Central memory CD4-positive, alpha-beta T cell (primary cell): ENCODE measurements at regions not wholly inside any gene's neighbourhood (a gene's known extent, or its start where the extent isn't known, plus 50 kb on each side); places are given as distances from the start of the nearest gene placed in this dataset.

Experiments used
- DNase-seq: peaks from one replicate; pipeline ENCODE4 v3.0.0; 2022

DNA sequence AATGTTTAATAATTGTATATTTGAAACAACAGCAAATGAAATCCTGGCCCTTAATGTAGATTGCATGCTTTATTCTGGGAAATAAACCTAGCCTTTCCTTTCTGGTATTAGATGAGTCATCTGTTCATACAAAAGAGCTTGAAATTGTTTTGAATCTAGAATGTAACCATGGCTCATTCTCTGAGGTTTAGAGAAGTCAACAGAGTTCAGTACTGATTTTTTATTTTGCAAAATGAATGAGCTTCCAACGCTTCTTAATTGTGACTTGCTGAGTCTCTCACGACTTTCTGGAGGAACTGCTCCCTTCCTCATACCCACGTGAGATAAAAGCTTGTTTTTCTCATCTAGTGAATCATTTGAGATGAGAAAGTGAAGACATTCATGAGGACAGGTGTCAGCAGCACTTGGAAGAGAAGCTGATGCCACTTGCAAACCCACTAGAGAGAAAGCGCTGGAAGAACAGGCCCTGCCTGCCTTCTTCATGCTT is 509.6 kb downstream of the VRK1 start:
- no peak for DNase-seq

- DNase-seq: no peak
Measured at GRCh38 chr14:97311411-97311810, 514.2 kb downstream of the VRK1 start.

DNA sequence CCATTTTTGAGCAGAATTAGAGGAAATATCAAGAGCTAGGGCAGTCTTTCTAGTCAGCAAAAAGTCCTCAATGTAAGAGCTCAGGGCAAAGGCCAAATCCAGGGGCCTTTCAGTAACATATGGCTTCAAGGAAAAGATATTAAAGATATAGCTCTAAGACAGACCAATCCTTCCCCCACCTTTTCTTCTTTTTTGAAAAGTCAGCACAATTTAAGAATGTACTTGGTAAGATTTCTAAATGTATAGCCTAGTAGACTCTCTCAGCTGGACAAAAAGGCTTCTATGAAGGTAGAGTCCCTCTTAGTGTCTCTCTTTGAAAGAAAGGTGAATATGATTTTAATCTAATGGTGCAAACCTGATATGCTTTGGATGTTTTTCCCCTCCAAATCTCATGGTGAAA is 515.7 kb downstream of the VRK1 start:
- no peak for DNase-seq

- no peak for DNase-seq
Measured at GRCh38 chr14:97315790-97316189, 518.6 kb downstream of the VRK1 start.

- DNase-seq: no peak
Measured at GRCh38 chr14:97318380-97318779, 521.2 kb downstream of the VRK1 start.

DNA sequence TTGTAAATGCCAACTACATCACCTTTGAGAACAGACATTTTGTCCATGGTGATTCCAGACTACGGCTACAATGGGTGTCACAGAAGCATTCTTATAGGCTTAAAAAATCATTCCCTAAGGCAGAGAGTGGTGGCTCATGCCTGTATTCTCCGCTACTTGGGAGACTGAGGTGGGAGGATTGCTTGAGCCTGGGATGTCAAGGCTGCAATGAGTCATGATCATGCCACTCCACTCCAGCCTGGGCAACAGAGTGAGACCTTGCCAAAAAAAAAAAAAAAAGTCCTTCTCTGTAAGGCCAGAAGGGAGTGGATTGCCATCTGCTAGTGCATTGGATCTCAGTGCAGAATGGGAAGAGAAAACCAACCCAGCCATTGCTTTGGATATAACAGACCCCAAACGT is 522.5 kb downstream of the VRK1 start:
- no peak for DNase-seq

DNA sequence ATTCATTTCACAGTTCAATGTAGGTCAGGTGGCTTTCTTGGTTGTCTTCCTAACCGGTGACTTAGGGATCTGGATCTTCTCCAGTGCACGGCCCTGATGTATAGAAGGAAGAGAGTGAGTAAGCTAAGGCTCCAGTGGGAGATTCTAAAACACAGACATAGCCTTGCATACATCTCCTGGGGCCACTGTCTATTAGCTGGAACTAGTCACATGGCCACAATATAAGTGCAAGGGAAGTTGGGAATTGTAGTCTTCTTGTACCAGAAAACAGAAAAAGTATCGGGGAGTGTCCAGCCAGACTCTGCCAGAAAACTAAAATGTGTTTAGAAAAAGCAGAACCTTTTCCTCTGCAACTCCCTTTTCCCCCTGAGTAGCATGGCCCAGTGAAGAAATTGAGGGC is 531.6 kb downstream of the VRK1 start:
- no peak for DNase-seq

GRCh38 chr14:97329701-97330100 is 532.5 kb downstream of the VRK1 start:
- no peak for DNase-seq

DNA sequence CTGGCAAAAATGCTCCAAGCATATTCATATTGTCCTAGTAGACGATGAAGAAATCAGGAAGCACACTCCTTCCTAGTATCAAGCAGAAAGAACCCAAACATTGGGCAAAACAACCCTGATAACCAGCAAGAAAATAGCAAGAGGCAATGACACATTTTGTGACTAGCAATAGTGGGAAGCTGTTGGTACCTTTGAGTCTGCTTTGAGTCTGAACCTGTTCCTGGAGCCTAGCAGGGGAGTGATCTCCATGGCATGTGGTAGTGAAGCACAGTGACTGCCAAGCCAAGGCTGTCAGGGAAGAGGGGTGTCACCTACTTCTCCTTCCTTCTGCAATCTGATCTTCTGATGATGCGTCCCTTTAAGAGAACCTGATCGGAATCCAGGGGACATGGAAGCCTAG is 533.9 kb downstream of the VRK1 start:
- no peak for DNase-seq

DNA sequence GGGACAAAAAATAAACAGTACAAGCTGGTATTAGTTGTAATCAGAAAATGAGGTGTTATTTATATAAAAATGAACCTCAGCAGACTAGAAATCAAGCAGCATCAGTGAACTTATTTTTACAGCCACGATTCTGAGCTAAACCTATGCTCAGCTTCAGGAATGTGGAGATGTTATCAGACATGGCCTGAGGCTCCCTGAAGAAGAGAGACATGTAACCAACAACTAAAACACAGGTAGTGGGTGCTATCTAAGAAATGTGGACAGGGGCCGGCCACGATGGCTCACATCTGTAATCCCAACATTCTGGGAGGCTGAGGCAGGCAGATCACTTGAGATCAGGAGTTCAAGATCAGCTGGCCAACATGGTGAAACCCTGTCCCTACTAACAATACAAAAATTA is 534.3 kb downstream of the VRK1 start:
- no peak for DNase-seq

DNA sequence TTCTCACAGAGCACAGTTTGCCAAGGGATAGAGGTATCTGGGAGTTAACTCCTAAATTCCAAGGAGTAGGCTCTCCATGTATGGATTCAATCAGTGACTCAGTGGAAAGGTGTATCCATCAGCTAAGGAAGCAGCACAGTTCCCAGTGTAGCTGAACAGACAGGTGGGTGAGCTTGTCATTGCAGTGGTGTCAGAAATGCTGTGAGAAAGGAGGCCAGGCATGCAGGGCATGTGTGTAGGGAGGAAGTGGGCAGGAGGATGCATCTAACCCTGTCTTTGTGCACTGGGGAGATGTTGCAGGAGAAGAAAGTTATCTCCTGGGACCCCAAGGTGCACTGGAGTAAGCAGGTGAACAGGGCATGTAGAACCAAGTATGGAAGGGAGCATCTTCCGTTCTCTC is 539.0 kb downstream of the VRK1 start:
- no peak for DNase-seq

GRCh38 chr14:97336816-97337215 is 539.6 kb downstream of the VRK1 start:
- DNase-seq: no peak

DNA sequence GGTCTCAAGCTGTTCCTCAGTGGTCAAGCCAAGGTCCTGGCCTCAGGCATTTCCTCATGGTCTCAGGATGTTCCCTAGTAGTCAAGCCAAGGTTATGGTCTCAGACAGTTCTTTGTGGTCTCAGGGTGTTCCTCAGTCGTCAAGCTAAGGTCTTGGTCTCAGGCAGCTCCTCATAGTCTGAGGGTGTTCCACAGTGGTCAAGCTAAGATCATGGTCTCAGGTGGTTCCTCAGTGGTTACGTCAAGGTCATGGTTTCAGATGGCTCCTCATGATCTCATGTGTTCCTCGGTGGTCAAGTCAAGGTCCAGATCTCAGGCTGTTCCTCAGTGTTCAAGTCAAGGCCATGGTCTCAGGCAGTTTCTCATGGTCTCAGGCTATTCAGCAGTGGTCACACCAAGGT is 540.1 kb downstream of the VRK1 start:
- DNase-seq: no peak

DNA sequence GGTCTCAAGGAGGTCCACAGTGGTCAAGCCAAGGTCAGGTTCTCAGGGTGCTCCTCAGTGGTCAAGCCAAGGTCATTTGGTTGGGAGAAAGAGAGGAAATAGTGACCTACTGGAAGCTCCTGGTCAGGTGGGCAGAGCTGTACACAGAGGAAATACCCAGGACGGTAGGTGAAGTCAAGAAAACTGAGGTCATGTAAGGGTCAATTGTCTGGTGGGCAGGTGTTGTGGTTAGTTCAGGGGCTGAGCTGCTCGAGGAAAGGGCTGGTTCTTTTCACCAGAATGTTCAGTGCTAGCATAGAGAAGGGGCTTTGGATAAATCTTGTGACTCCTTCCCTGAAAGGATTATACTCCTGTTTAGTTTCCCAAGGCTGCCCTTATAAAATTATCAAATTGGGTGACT is 540.5 kb downstream of the VRK1 start:
- no peak for DNase-seq

DNA sequence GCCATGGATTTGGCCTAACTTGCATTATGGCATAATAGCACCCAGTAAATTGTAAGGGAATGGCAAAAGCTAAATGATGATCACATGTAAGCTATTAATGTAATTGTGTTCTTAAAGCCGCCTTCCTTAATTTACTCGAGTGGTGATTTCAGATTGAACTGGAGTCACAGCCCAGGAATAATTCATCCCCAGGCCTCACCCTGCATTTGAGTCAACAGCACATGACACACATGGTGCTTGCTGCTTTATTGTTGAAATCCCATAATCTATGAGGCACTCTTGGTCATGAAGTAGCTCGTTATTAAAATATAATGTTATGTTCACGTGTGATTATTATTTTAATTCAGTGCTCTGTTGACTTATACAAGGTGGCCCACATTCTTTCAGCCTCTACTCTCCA is 547.5 kb downstream of the VRK1 start:
- DNase-seq: no peak

DNA sequence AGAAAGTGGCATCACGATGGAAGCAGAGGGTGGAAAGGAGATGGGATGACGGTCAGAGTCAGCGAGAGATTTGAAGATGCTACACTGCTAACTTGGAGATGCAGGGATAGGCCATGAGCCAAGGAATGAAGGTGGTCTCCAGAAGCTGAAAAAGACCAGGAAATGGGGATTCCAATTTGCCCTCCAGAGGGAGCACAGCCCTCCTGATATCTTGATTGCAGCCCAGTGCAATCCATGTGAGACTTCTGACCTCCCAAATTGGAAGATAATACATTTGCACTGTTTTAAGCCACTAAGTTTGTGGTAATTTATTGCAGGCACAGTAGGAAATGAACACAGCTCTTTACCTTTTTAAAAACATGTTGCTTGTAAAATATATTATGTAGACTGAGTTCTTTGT is 549.5 kb downstream of the VRK1 start:
- no peak for DNase-seq

GRCh38 chr14:97349463-97349862 is 552.3 kb downstream of the VRK1 start:
- no peak for DNase-seq

- no peak for DNase-seq
Measured at GRCh38 chr14:97349946-97350345, 552.8 kb downstream of the VRK1 start.

- no peak for DNase-seq
Measured at GRCh38 chr14:97350415-97350814, 553.2 kb downstream of the VRK1 start.

GRCh38 chr14:97350894-97351731 is 553.9 kb downstream of the VRK1 start:
- DNase-seq: no peak

DNA sequence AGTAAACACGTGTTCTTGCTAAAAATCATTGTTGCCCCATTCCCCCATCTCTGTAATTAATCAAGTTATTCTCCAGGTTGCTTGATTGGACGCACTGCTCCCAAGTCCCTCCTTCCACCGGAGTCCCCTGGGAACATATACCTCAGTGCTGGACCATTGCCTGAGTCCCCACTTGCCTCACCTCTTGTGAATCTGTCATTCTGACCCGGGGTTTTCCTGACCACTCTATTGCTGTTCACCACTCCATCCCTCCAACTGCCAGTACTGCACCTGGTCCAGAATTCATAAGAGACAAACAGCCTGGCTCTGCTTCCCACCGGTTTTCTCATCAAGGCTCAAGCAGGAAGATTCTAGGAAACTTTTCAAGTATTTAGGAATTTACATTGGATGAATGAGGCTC is 555.9 kb downstream of the VRK1 start:
- DNase-seq: no peak

DNA sequence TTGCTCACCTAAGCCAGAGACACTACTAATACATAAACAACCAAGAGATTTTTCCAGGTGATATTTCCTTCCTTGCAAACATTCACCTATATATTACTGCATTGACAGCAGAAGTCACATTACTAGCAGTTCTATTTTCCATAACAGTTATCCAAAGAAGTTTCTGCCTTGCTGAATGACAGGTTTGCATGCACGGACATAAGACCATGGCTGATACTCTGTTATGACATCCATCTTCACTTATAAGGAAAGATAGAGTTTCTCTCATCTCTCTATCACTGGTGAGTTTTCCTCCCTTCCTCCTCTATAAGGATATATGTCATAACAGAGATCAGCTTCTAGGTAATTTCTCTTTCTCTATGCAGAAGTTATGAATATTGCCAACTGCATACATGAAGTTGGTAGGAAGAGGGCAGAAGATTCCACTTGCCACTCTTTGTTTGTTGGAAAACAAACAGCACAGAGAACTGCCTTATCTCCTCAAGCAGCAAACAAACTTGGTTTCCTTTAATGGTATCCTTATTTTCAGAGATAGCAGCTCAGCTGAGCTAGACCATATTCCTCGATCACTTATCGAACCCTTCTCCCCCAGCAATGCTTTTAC is 557.0 kb downstream of the VRK1 start:
- no peak for DNase-seq

- DNase-seq: no peak
Measured at GRCh38 chr14:97359341-97359740, 562.2 kb downstream of the VRK1 start.

GRCh38 chr14:97361181-97361580 is 564.0 kb downstream of the VRK1 start:
- no peak for DNase-seq

DNA sequence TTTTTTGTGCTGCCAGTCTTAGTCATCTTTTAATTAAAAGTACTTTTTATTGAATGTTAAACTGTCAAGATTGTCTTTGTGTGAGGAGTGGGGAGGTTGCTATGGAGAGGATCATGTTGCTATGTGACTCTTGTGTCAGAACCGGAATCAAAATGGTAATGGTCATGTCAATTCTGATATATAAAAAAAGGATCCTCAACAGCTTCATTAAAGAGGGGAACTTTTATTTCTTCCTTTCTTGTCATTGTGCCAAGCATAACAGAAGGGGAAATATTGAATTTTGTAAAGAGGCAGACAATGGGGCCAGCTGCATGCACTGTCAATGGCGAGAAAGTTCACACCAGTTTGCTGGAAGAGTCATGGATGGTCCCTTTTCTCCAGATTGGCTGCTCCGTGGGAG is 564.8 kb downstream of the VRK1 start:
- no peak for DNase-seq
